ENCODE measurements at regions not wholly inside any gene's neighbourhood (a gene's known extent, or its start where the extent isn't known, plus 50 kb on each side); places are given as distances from the start of the nearest gene placed in this dataset.
"Not testable (repeated sequence)": the region's sequence is repeated elsewhere in the genome, so short reads cannot be mapped to it uniquely, and the experiment has no call there.

GRCh38 chr5:117604845-117605244 is 1030.2 kb upstream of the SEMA6A start:
- no peak for DNase-seq (ENCODE audit: low read depth in 3 of 3, low spot score in 2 of 3)

GRCh38 chr5:117599811-117600210 is 1025.2 kb upstream of the SEMA6A start:
- DNase-seq (ENCODE audit: low read depth in 3 of 3, low spot score in 2 of 3): not testable (repeated sequence)

GRCh38 chr5:117594166-117594565 is 1019.5 kb upstream of the SEMA6A start:
- DNase-seq (ENCODE audit: low read depth in 3 of 3, low spot score in 2 of 3): no peak

GRCh38 chr5:117590944-117591343 is 1016.3 kb upstream of the SEMA6A start:
- DNase-seq (ENCODE audit: low read depth in 3 of 3, low spot score in 2 of 3): peak in 1 of 3 donors; percentile 1

- no peak for DNase-seq (ENCODE audit: low read depth in 3 of 3, low spot score in 2 of 3)
These were observed 1014.0 kb upstream of the SEMA6A start for GRCh38 chr5:117588611-117589010.

- no peak for DNase-seq (ENCODE audit: low read depth in 3 of 3, low spot score in 2 of 3)
These were observed 1012.5 kb upstream of the SEMA6A start for GRCh38 chr5:117587111-117587510.

- DNase-seq (ENCODE audit: low read depth in 3 of 3, low spot score in 2 of 3): no peak
These were observed 994.0 kb upstream of the SEMA6A start for GRCh38 chr5:117568622-117569021.

GRCh38 chr5:117568126-117568525 is 993.5 kb upstream of the SEMA6A start:
- no peak for DNase-seq (ENCODE audit: low read depth in 3 of 3, low spot score in 2 of 3)

GRCh38 chr5:117562647-117563046 is 988.0 kb upstream of the SEMA6A start:
- no peak for DNase-seq (ENCODE audit: low read depth in 3 of 3, low spot score in 2 of 3)

GRCh38 chr5:117561531-117561930 is 986.9 kb upstream of the SEMA6A start:
- DNase-seq (ENCODE audit: low read depth in 3 of 3, low spot score in 2 of 3): no peak

- DNase-seq (ENCODE audit: low read depth in 3 of 3, low spot score in 2 of 3): no peak
These were observed 984.6 kb upstream of the SEMA6A start for GRCh38 chr5:117559005-117559844.

- DNase-seq (ENCODE audit: low read depth in 3 of 3, low spot score in 2 of 3): no peak
These were observed 976.6 kb upstream of the SEMA6A start for GRCh38 chr5:117551236-117551635.

GRCh38 chr5:117547192-117547591 is 972.6 kb upstream of the SEMA6A start:
- DNase-seq (ENCODE audit: low read depth in 3 of 3, low spot score in 2 of 3): no peak

- no peak for DNase-seq (ENCODE audit: low read depth in 3 of 3, low spot score in 2 of 3)
These were observed 965.1 kb upstream of the SEMA6A start for GRCh38 chr5:117539692-117540091.

GRCh38 chr5:117533792-117534191 is 959.2 kb upstream of the SEMA6A start:
- no peak for DNase-seq (ENCODE audit: low read depth in 3 of 3, low spot score in 2 of 3)

GRCh38 chr5:117533051-117533670 is 958.5 kb upstream of the SEMA6A start:
- not testable (repeated sequence) for DNase-seq (ENCODE audit: low read depth in 3 of 3, low spot score in 2 of 3)

- DNase-seq (ENCODE audit: low read depth in 3 of 3, low spot score in 2 of 3): no peak
These were observed 945.4 kb upstream of the SEMA6A start for GRCh38 chr5:117519957-117520500.

GRCh38 chr5:117504305-117504704 is 929.7 kb upstream of the SEMA6A start:
- no peak for DNase-seq (ENCODE audit: low read depth in 3 of 3, low spot score in 2 of 3)

GRCh38 chr5:117497601-117498000 is 923.0 kb upstream of the SEMA6A start:
- no peak for DNase-seq (ENCODE audit: low read depth in 3 of 3, low spot score in 2 of 3)

GRCh38 chr5:117496801-117497200 is 922.2 kb upstream of the SEMA6A start:
- no peak for DNase-seq (ENCODE audit: low read depth in 3 of 3, low spot score in 2 of 3)

- DNase-seq (ENCODE audit: low read depth in 3 of 3, low spot score in 2 of 3): no peak
These were observed 919.6 kb upstream of the SEMA6A start for GRCh38 chr5:117494188-117494587.

- no peak for DNase-seq (ENCODE audit: low read depth in 3 of 3, low spot score in 2 of 3)
These were observed 914.4 kb upstream of the SEMA6A start for GRCh38 chr5:117488976-117489500.
